ENCODE measurements at regions not wholly inside any gene's neighbourhood (a gene's known extent, or its start where the extent isn't known, plus 50 kb on each side); places are given as distances from the start of the nearest gene placed in this dataset.

- Mint-ChIP-seq H3K36me3 (ENCODE audit: unreplicated experiment) (no peaks in the 10 kb centered on the region), H3K27me3 (ENCODE audit: unreplicated experiment) (no peaks in the 10 kb centered on the region), H3K4me3 (ENCODE audit: unreplicated experiment) (no peak overlapping the region), H3K4me1 (ENCODE audit: low read depth, unreplicated experiment) (no peaks in the 10 kb centered on the region), H3K9me3 (ENCODE audit: unreplicated experiment) (peaks cover 2% of the 10 kb centered on the region), H3K27ac (ENCODE audit: unreplicated experiment) (no peak overlapping the region)
- no peak for DNase-seq
- no peak for TF ChIP-seq CTCF (IDR thresholded peaks at IDR 0.05; ENCODE audit: partially characterized antibody, unreplicated experiment)
Observed at GRCh38 chr4:161247831-161248230, 916.0 kb downstream of the FSTL5 start.

DNA sequence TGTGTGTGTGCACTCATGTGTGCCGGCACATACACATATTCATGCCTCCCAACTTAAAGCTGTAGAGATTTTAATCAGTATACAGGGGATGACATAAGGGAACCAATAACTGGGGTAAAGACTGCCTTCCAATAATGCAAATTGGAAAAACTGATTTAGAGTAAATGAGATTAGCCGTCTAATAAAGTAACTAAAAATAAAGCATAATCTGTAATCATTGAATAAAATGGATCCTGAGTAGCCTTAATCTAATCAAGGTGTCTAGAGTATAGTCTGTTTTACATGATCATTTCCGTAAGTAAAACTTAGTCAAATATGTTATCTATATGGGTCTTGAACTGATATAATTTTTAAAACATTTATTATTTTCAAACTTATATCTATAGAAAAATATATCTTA is 925.8 kb downstream of the FSTL5 start:
- DNase-seq: no peak
- Mint-ChIP-seq H3K9me3 (ENCODE audit: unreplicated experiment) (no peaks in the 10 kb centered on the region), H3K27me3 (ENCODE audit: unreplicated experiment) (peaks cover 3% of the 10 kb centered on the region), H3K36me3 (ENCODE audit: unreplicated experiment) (no peaks in the 10 kb centered on the region), H3K27ac (ENCODE audit: unreplicated experiment) (no peak overlapping the region), H3K4me1 (ENCODE audit: low read depth, unreplicated experiment) (peaks cover 3% of the 10 kb centered on the region), H3K4me3 (ENCODE audit: unreplicated experiment) (no peak overlapping the region)
- TF ChIP-seq CTCF (IDR thresholded peaks at IDR 0.05; ENCODE audit: partially characterized antibody, unreplicated experiment): no peak

DNA sequence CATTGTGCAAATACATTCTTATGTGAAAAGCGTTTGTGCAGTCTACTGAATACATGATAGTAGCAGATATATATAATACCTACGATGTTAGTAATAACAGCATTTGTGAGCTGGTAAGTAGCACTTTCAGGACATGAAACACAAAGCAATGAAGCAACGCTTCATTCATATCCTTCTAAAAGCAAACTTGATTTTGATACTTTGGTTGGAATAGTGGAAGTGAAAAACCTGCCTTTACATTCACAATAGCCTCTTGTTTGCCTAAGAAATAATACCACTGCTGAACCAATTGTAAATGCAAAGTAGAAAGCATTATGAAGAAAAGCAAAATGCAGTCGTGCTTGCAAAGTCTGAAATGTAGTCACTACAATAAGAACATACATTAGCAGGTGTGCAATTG is 926.3 kb downstream of the FSTL5 start:
- TF ChIP-seq CTCF (IDR thresholded peaks at IDR 0.05; ENCODE audit: partially characterized antibody, unreplicated experiment): no peak
- Mint-ChIP-seq H3K27me3 (ENCODE audit: unreplicated experiment) (peaks cover 3% of the 10 kb centered on the region), H3K9me3 (ENCODE audit: unreplicated experiment) (no peaks in the 10 kb centered on the region), H3K27ac (ENCODE audit: unreplicated experiment) (no peak overlapping the region), H3K36me3 (ENCODE audit: unreplicated experiment) (no peaks in the 10 kb centered on the region), H3K4me1 (ENCODE audit: low read depth, unreplicated experiment) (peaks cover 3% of the 10 kb centered on the region), H3K4me3 (ENCODE audit: unreplicated experiment) (no peak overlapping the region)
- no peak for DNase-seq

- Mint-ChIP-seq H3K27ac (ENCODE audit: unreplicated experiment) (no peak overlapping the region), H3K4me3 (ENCODE audit: unreplicated experiment) (no peak overlapping the region), H3K36me3 (ENCODE audit: unreplicated experiment) (peaks cover 10% of the 10 kb centered on the region), H3K9me3 (ENCODE audit: unreplicated experiment) (peaks cover 3% of the 10 kb centered on the region), H3K27me3 (ENCODE audit: unreplicated experiment) (no peaks in the 10 kb centered on the region), H3K4me1 (ENCODE audit: low read depth, unreplicated experiment) (no peaks in the 10 kb centered on the region)
- DNase-seq: no peak
- TF ChIP-seq CTCF (IDR thresholded peaks at IDR 0.05; ENCODE audit: partially characterized antibody, unreplicated experiment): no peak
Observed at GRCh38 chr4:161225327-161225726, 938.5 kb downstream of the FSTL5 start.

GRCh38 chr4:161222889-161223288 is 940.9 kb downstream of the FSTL5 start:
- Mint-ChIP-seq H3K27me3 (ENCODE audit: unreplicated experiment) (no peaks in the 10 kb centered on the region), H3K4me3 (ENCODE audit: unreplicated experiment) (no peak overlapping the region), H3K4me1 (ENCODE audit: low read depth, unreplicated experiment) (no peaks in the 10 kb centered on the region), H3K9me3 (ENCODE audit: unreplicated experiment) (peaks cover 3% of the 10 kb centered on the region), H3K36me3 (ENCODE audit: unreplicated experiment) (peaks cover 5% of the 10 kb centered on the region), H3K27ac (ENCODE audit: unreplicated experiment) (no peak overlapping the region)
- DNase-seq: no peak
- no peak for TF ChIP-seq CTCF (IDR thresholded peaks at IDR 0.05; ENCODE audit: partially characterized antibody, unreplicated experiment)

Data from glutamatergic neuron (in vitro differentiated cells).